ENCODE measurements at regions not wholly inside any gene's neighbourhood (a gene's known extent, or its start where the extent isn't known, plus 50 kb on each side); places are given as distances from the start of the nearest gene placed in this dataset.
"Not testable (repeated sequence)": the region's sequence is repeated elsewhere in the genome, so short reads cannot be mapped to it uniquely, and the experiment has no call there.

GRCh38 chr7:67486401-67486800 is 489.8 kb downstream of the TYW1 start:
- DNase-seq = no peak

GRCh38 chr7:67487316-67487715 is 490.7 kb downstream of the TYW1 start:
- DNase-seq = no peak

- no peak for DNase-seq
Measured at GRCh38 chr7:67489881-67490280, 493.2 kb downstream of the TYW1 start.

- DNase-seq = no peak
Measured at GRCh38 chr7:67493366-67493765, 496.7 kb downstream of the TYW1 start.

GRCh38 chr7:67496589-67496988 is 500.0 kb downstream of the TYW1 start:
- no peak for DNase-seq

GRCh38 chr7:67497914-67498313 is 501.3 kb downstream of the TYW1 start:
- DNase-seq = not testable (repeated sequence)

- no peak for DNase-seq
Measured at GRCh38 chr7:67502929-67503328, 506.3 kb downstream of the TYW1 start.

GRCh38 chr7:67505449-67505848 is 508.8 kb downstream of the TYW1 start:
- DNase-seq = no peak

GRCh38 chr7:67512481-67512880 is 515.8 kb downstream of the TYW1 start:
- DNase-seq = no peak

GRCh38 chr7:67518580-67518979 is 521.9 kb downstream of the TYW1 start:
- DNase-seq = no peak

- no peak for DNase-seq
Measured at GRCh38 chr7:67519171-67519570, 522.5 kb downstream of the TYW1 start.

GRCh38 chr7:67522504-67522903 is 525.9 kb downstream of the TYW1 start:
- no peak for DNase-seq

- DNase-seq = no peak
Measured at GRCh38 chr7:67523713-67524112, 527.1 kb downstream of the TYW1 start.

- DNase-seq = no peak
Measured at GRCh38 chr7:67525588-67525987, 529.0 kb downstream of the TYW1 start.

- DNase-seq = no peak
Measured at GRCh38 chr7:67535241-67535989, 538.8 kb downstream of the TYW1 start.

- DNase-seq = no peak
Measured at GRCh38 chr7:67542916-67543315, 546.3 kb downstream of the TYW1 start.

- no peak for DNase-seq
Measured at GRCh38 chr7:67547183-67547907, 550.7 kb downstream of the TYW1 start.

- DNase-seq = no peak
Measured at GRCh38 chr7:67549126-67549525, 552.5 kb downstream of the TYW1 start.

GRCh38 chr7:67550801-67551436 is 554.3 kb downstream of the TYW1 start:
- DNase-seq = no peak

GRCh38 chr7:67552738-67553137 is 556.1 kb downstream of the TYW1 start:
- DNase-seq = no peak

- no peak for DNase-seq
Measured at GRCh38 chr7:67553378-67553777, 556.7 kb downstream of the TYW1 start.

GRCh38 chr7:67554986-67555385 is 558.4 kb downstream of the TYW1 start:
- no peak for DNase-seq

- no peak for DNase-seq
Measured at GRCh38 chr7:67564959-67565358, 568.3 kb downstream of the TYW1 start.

GRCh38 chr7:67566101-67566500 is 569.5 kb downstream of the TYW1 start:
- no peak for DNase-seq
